ENCODE measurements at regions not wholly inside any gene's neighbourhood (a gene's known extent, or its start where the extent isn't known, plus 50 kb on each side); places are given as distances from the start of the nearest gene placed in this dataset.

GRCh38 chr5:135112008-135112725 is 78.1 kb upstream of the PITX1 start:
- TF ChIP-seq CTCF (IDR thresholded peaks at IDR 0.05; ENCODE audit: borderline replicate concordance, extremely low read depth, low read length, poor library complexity, severe bottlenecking): no peak
- TF ChIP-seq EZH2 (IDR thresholded peaks at IDR 0.05; ENCODE audit: borderline replicate concordance, low read depth, low read length, severe bottlenecking): no peak
